H1 (cell line): ENCODE measurements at regions not wholly inside any gene's neighbourhood (a gene's known extent, or its start where the extent isn't known, plus 50 kb on each side); places are given as distances from the start of the nearest gene placed in this dataset.

Experiments
- CTCF ChIA-PET: fragments of 300-600 bp; sonication (Branson Sonifier 250); formaldehyde crosslinking; loops from one replicate; lab custom pipeline; 2021; ENCODE audit not compliant: partially characterized antibody; lab: Charles Lee
- POLR2A ChIA-PET: fragments of 300-600 bp; sonication (Branson Sonifier 250); formaldehyde crosslinking; loops from one replicate; lab custom pipeline; 2021; ENCODE audit warnings: inconsistent platforms; ENCODE audit not compliant: partially characterized antibody; lab: Charles Lee
- DNase-seq, 2 experiments: peaks; one replicate each; pipeline versions ENCODE4 v3.0.0 to v3.0.0-alpha.2; 2010 to 2022; ENCODE audit warnings: low spot score in 2 of 2, low read depth in 1 of 2, mixed read lengths in 1 of 2
- FAIRE-seq: peaks from 2 replicates; lab custom pipeline; 2011; peaks lifted over from hg19 to GRCh38; lab: Jason Lieb, UNC
- H2AFZ ChIP-seq: 2 replicates; pipeline ENCODE4 v1.8.1; 2012; ENCODE audit warnings: low read length, inconsistent platforms
- H2AK5ac ChIP-seq: 2 replicates; pipeline ENCODE4 v1.6.1; 2013; ENCODE audit warnings: low read depth, low read length
- H2BK120ac ChIP-seq: replicated peaks from 2 replicates; pipeline ENCODE3; 2013; ENCODE audit warnings: low read depth, low read length, inconsistent platforms
- H2BK12ac ChIP-seq: 2 replicates; pipeline ENCODE4 v1.6.1; 2013; ENCODE audit warnings: low read depth, low read length
- H2BK15ac ChIP-seq: 2 replicates; pipeline ENCODE4 v1.6.1; 2013; ENCODE audit warnings: low read length
- H2BK20ac ChIP-seq: 2 replicates; pipeline ENCODE4 v1.6.1; 2013; ENCODE audit warnings: low read length
- H2BK5ac ChIP-seq: 2 replicates; pipeline ENCODE4 v1.6.1; 2013; ENCODE audit warnings: low read depth, low read length
- H3K14ac ChIP-seq: 2 replicates; pipeline ENCODE4 v1.6.1; 2013; ENCODE audit warnings: inconsistent platforms; ENCODE audit not compliant: insufficient read length
- H3K18ac ChIP-seq: 2 replicates; pipeline ENCODE4 v1.6.1; 2013; ENCODE audit warnings: low read length; ENCODE audit errors: extremely low read depth
- H3K23ac ChIP-seq: 2 replicates; pipeline ENCODE4 v1.6.1; 2013; ENCODE audit warnings: inconsistent platforms; ENCODE audit not compliant: insufficient read length
- H3K23me2 ChIP-seq: 2 replicates; pipeline ENCODE4 v1.6.1; 2013; ENCODE audit warnings: low read depth, low read length
- H3K27ac ChIP-seq: 2 replicates; pipeline ENCODE4 v1.6.1; 2011; ENCODE audit warnings: low read depth, low read length, inconsistent platforms
- H3K27me3 ChIP-seq, 4 experiments: replicated peaks in 1 of 4; 1 replicate in 1 of 4; 2 replicates in 3 of 4; pipeline versions ENCODE4 v1.6.1 to v1.8.1; 2011 to 2013; ENCODE audit warnings: low read length in 3 of 4, mild to moderate bottlenecking in 3 of 4, inconsistent platforms in 2 of 4, mixed read lengths in 2 of 4, moderate library complexity in 1 of 4; ENCODE audit not compliant: control insufficient read depth in 3 of 4, insufficient read depth in 3 of 4; ENCODE audit errors: extremely low read depth in 1 of 4
- H3K36me3 ChIP-seq, 4 experiments: 2 replicates each; pipeline versions ENCODE4 v1.6.1 to v1.8.1; 2011 to 2013; ENCODE audit warnings: mild to moderate bottlenecking in 4 of 4, low read length in 3 of 4, moderate library complexity in 2 of 4, control low read depth in 1 of 4, inconsistent platforms in 1 of 4; ENCODE audit not compliant: insufficient read depth in 4 of 4, control insufficient read depth in 2 of 4
- H3K4ac ChIP-seq: replicated peaks from 2 replicates; pipeline ENCODE3; 2013; ENCODE audit warnings: low read length, low read depth, mixed read lengths, inconsistent platforms; ENCODE audit not compliant: insufficient read length
- H3K4me1 ChIP-seq, 4 experiments: replicated peaks in 1 of 4; 1 replicate in 1 of 4; 2 replicates in 3 of 4; pipeline versions ENCODE4 v1.6.1 to v1.8.1; 2011 to 2013; ENCODE audit warnings: low read length in 3 of 4, inconsistent platforms in 2 of 4, mixed read lengths in 1 of 4; ENCODE audit not compliant: insufficient read depth in 4 of 4, control insufficient read depth in 3 of 4
- H3K4me2 ChIP-seq, 2 experiments: 2 replicates each; pipeline versions ENCODE4 v1.6.1 to v1.8.1; 2011 to 2013; ENCODE audit warnings: low read depth in 2 of 2, low read length in 2 of 2, control low read depth in 1 of 2, inconsistent platforms in 1 of 2, mild to moderate bottlenecking in 1 of 2; ENCODE audit not compliant: insufficient read depth in 1 of 2
- H3K4me3 ChIP-seq, 4 experiments: fragments of 200-600, 300-600 bp in 1 of 4; sonication (generic), shearing (Covaris generic), sonication (Bioruptor Twin) in 1 of 4; 2 replicates each; pipeline versions ENCODE4 v1.5.1 to v1.8.1; 2011 to 2016; ENCODE audit warnings: low read length in 4 of 4, low read depth in 3 of 4, control low read depth in 2 of 4, inconsistent platforms in 2 of 4, mild to moderate bottlenecking in 2 of 4, mixed read lengths in 1 of 4, moderate library complexity in 1 of 4; ENCODE audit not compliant: insufficient read depth in 2 of 4; ENCODE audit errors: extremely low read depth in 1 of 4
- H3K56ac ChIP-seq: replicated peaks from 2 replicates; pipeline ENCODE3; 2013; ENCODE audit warnings: low read depth, mild to moderate bottlenecking, mixed read lengths, low read length, inconsistent platforms; ENCODE audit not compliant: insufficient read length
- H3K79me1 ChIP-seq: 2 replicates; pipeline ENCODE4 v1.6.1; 2013; ENCODE audit warnings: low read depth, low read length, control low read depth
- H3K79me2 ChIP-seq, 2 experiments: 2 replicates each; pipeline versions ENCODE4 v1.6.1 to v1.8.1; 2012 to 2013; ENCODE audit warnings: low read length in 2 of 2, mild to moderate bottlenecking in 2 of 2, inconsistent platforms in 1 of 2; ENCODE audit not compliant: insufficient read depth in 2 of 2, control insufficient read depth in 1 of 2
- H3K9ac ChIP-seq, 4 experiments: replicated peaks in 1 of 4; 1 replicate in 1 of 4; 2 replicates in 3 of 4; pipeline versions ENCODE4 v1.6.1 to v1.8.1; 2011 to 2013; ENCODE audit warnings: low read depth in 3 of 4, low read length in 3 of 4, control low read depth in 2 of 4, mild to moderate bottlenecking in 2 of 4, moderate library complexity in 2 of 4, inconsistent platforms in 1 of 4; ENCODE audit errors: extremely low read depth in 1 of 4
- H3K9me3 ChIP-seq, 2 experiments: 2 replicates each; pipeline versions ENCODE4 v1.6.1 to v1.8.1; 2012 to 2013; ENCODE audit warnings: mild to moderate bottlenecking in 2 of 2, moderate library complexity in 2 of 2, control low read depth in 1 of 2, inconsistent platforms in 1 of 2, low read depth in 1 of 2, low read length in 1 of 2, mixed read lengths in 1 of 2; ENCODE audit not compliant: insufficient read depth in 2 of 2
- H4K20me1 ChIP-seq, 2 experiments: replicated peaks in 1 of 2; 2 replicates each; pipeline versions ENCODE3 to v1.8.1; 2011 to 2013; ENCODE audit warnings: inconsistent platforms in 2 of 2, low read length in 2 of 2, mild to moderate bottlenecking in 1 of 2; ENCODE audit not compliant: insufficient read depth in 2 of 2, control insufficient read depth in 1 of 2
- H4K5ac ChIP-seq: 2 replicates; pipeline ENCODE4 v1.6.1; 2013; ENCODE audit warnings: low read length, low read depth, mixed read lengths, inconsistent platforms; ENCODE audit not compliant: insufficient read length
- H4K8ac ChIP-seq: 2 replicates; pipeline ENCODE4 v1.8.0; 2013; ENCODE audit warnings: mild to moderate bottlenecking, moderate library complexity, low read length, inconsistent platforms; ENCODE audit not compliant: insufficient read depth; ENCODE audit errors: extremely low read depth
- H4K91ac ChIP-seq: replicated peaks from 2 replicates; pipeline ENCODE3; 2013; ENCODE audit warnings: low read length, mixed read lengths, inconsistent platforms; ENCODE audit not compliant: insufficient read length
- ATF3 ChIP-seq: IDR thresholded peaks from 2 replicates; pipeline ENCODE4 v1.6.1; 2011; ENCODE audit warnings: low read depth, mild to moderate bottlenecking, low read length; ENCODE audit not compliant: insufficient read depth
- HDAC6 ChIP-seq: IDR thresholded peaks from one replicate; pipeline ENCODE4 v1.7.1; 2012; ENCODE audit warnings: low read depth, mild to moderate bottlenecking, inconsistent platforms, low read length, moderate library complexity
- RXRA ChIP-seq: IDR thresholded peaks from 2 replicates; pipeline ENCODE4 v1.6.1; 2011; ENCODE audit warnings: low read depth, mild to moderate bottlenecking, low read length, moderate library complexity; ENCODE audit not compliant: insufficient read depth
- WGBS, 2 experiments: shearing (Covaris generic) in 1 of 2; methylation state at CpG; one replicate each; pipeline versions ENCODE4 v1.1.6 to v1.1.7; 2013 to 2015; ENCODE audit warnings: low lambda C conversion rate in 2 of 2, mixed read lengths in 2 of 2, inconsistent platforms in 1 of 2, low coverage in 1 of 2, missing lambda C conversion rate in 1 of 2; ENCODE audit not compliant: insufficient replicate concordance in 2 of 2, insufficient coverage in 1 of 2, insufficient read length in 1 of 2; ENCODE audit errors: extremely low coverage in 1 of 2, missing lambda C conversion rate in 1 of 2; 5-methylcytosine and 5-hydroxymethylcytosine counted together
- TF ChIP-seq, protein P1 (sequence below): IDR thresholded peaks from 2 replicates; pipeline ENCODE4 v1.6.1; 2012; ENCODE audit warnings: inconsistent platforms

DNA sequence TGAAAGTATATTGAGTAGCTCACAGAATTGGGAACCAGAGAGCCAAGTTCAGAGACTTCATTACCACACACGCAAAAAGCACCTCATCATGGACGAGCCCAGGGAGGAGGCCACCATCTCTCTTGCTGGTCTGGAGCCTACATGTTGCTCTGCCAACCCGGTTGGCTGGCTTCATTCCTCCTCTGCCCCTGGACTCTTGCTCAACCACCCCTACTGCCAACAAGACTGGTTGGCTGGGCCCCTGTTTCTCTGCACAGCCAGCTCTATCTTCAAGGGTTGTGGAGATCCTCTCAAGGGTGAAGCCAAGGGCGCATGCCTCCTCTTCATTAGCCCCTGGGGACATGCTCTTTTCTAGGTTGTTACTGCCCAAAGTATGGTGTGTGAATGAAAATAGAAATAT is 142.7 kb downstream of the JCAD start:
- no peak overlapping the region for H3K23ac ChIP-seq
- H2BK20ac ChIP-seq: no peak overlapping the region
- H3K23me2 ChIP-seq: peaks cover 1% of the 10 kb centered on the region; the same call in 1 of the 2 replicates
- H3K18ac ChIP-seq: no peak overlapping the region
- POLR2A ChIA-PET: no interaction called here
- no peaks in the 10 kb centered on the region for H3K79me1 ChIP-seq
- H2BK12ac ChIP-seq: no peak overlapping the region
- H3K36me3 ChIP-seq: no peaks in the 10 kb centered on the region
- no peak overlapping the region for H2BK5ac ChIP-seq
- no peak overlapping the region for H4K5ac ChIP-seq
- no peak overlapping the region for H4K8ac ChIP-seq
- H3K79me2 ChIP-seq: no peaks in the 10 kb centered on the region
- H4K91ac ChIP-seq: no peak overlapping the region
- H2AFZ ChIP-seq: no peak overlapping the region
- no peaks in the 10 kb centered on the region for H3K4me1 ChIP-seq
- 86% methylated on average over 4 of the region's 4 CpGs; no CpG with 5 or more reads in 1 of the 2 experiments for WGBS, 2 experiments
- no peaks in the 10 kb centered on the region for H4K20me1 ChIP-seq
- H2BK120ac ChIP-seq: no peak overlapping the region
- no peak overlapping the region for H2AK5ac ChIP-seq
- H3K14ac ChIP-seq: no peak overlapping the region
- H3K4me3 ChIP-seq: no peak overlapping the region
- no peak for DNase-seq
- no peak overlapping the region for H3K4ac ChIP-seq
- no peak overlapping the region for H2BK15ac ChIP-seq
- CTCF ChIA-PET: interaction anchor here (1.1 kb wide), 1 partner anchor 74 kb away, joined by 4 read pairs; no protein-coding TSS in a partner anchor
- H3K27me3 ChIP-seq: no peaks in the 10 kb centered on the region
- no peak overlapping the region for H3K56ac ChIP-seq
- TF ChIP-seq HDAC6: no peak
- no peak for TF ChIP-seq ATF3
- TF ChIP-seq, protein P1, sequence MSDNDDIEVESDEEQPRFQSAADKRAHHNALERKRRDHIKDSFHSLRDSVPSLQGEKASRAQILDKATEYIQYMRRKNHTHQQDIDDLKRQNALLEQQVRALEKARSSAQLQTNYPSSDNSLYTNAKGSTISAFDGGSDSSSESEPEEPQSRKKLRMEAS: no peak
- no peak for TF ChIP-seq RXRA
- H3K4me2 ChIP-seq: no peak overlapping the region
- H3K9ac ChIP-seq: no peak overlapping the region
- no peaks in the 10 kb centered on the region for H3K9me3 ChIP-seq
- no peak for FAIRE-seq
- H3K27ac ChIP-seq: no peak overlapping the region
